Superior temporal gyrus (tissue), 1 donor: ENCODE measurements at regions not wholly inside any gene's neighbourhood (a gene's known extent, or its start where the extent isn't known, plus 50 kb on each side); places are given as distances from the start of the nearest gene placed in this dataset.

Source experiments
- DNase-seq: peaks from one replicate; pipeline ENCODE4 v3.0.0-alpha.2; 2016; ENCODE audit errors: extremely low spot score

DNA sequence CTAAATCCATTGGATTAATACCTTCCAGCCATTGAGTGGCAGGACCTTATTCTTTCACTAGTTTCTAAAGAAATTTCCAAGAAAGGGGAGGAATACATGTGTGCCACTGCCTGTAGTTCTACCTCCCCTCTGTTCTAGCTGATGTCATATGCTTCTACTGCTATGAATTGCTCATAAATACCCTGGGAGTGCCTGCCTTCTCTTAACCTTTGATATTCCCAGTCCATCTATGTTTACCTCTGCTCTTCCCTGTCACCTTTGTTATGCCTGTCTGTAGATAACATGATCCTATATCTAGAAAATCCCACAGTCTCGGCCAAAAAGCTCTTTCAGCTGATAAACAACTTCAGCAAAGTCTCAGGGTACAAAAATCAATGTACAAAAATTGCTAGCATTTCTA, 486.9 kb upstream of the ARRDC4 start:
- no peak for DNase-seq

DNA sequence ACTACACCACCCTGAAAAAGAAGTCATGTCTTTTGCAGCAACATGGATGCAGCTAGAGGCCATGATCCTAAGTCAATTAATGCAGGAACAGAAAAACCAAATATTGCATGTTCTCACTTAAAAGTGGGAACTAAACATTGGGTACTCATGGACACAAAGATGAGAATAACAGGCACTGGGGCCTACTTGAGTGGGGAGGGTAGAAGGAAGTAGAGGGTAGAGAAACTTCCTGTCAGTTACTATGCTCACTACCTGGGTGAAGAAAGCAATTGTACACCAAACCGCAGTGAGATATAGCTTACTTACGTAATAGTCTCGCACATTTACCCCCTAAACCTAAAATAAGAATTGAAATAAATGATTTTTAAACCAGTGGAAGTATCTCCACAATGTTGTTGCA, 480.5 kb upstream of the ARRDC4 start:
- no peak for DNase-seq

DNA sequence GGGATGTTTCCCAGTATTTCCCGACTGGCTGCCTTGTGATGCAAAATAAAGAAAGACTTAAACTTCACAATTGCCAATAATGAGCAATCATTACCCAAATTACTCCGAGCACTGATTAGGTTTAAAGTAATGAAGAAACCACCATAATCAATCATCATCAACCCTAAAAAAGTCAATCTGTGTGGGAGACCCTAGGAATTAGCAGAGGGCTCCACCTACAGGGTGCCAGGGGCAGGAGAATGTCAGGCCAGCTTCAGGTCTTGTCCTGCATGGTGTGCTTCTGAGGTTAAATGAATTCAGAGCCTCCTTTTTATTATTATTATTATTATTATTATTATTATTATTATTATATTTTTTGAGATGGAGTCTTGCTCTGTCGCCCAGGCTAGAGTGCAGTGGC, 478.0 kb upstream of the ARRDC4 start:
- DNase-seq, result no peak

DNA sequence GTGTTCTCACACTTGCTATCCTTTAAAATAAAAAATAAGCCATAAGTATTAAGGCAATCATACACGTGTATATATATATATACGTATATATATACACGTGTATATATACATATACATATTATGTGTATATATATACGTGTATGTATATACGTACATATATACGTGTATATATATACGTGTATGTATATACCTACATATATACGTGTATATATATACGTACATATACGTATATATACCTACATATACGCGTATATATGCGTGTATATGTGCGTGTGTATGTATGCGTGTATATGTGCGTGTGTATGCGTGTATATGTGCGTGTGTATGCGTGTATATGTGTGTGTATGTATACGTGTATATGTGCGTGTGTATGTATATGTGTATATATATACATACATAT, 477.3 kb upstream of the ARRDC4 start:
- DNase-seq, result no peak

DNA sequence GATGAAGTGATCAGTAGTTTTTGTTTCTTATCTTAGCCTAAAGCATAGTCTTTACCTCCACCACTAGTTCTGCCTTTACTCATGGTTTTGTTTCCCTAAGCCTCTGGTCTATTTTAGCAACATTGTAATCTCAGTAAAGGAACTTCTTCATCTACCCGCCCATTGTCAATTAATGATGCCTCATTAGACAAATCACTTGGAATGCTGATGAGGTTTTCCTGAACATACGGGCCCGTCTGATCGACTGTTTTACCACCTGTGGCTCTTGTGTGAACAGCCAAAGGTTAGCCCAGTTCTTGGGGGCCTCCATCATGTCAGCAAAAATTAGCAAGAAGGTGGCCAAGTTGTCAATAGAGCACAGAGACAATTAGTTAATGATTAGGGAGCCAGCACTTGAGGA, 470.1 kb upstream of the ARRDC4 start:
- DNase-seq, result no peak

DNA sequence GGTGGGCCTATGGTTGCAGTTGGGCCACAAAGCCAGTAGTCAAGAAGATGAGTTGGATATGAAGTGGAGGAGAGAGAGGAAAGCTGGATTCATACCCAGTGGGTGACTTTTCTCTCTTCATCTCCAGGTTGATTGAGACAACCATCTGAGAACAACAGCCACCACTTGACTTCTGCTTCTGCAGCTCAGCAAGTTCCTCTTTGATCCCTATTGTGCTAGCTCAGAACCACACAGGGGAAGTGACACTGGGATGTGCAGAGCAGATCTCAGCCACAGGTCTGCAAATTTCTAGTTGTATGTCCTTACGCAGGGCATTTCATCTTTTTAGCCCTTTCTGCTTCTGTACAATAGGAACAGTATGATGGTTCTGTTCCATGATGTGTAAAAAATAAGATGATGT, 459.2 kb upstream of the ARRDC4 start:
- DNase-seq, result no peak

DNA sequence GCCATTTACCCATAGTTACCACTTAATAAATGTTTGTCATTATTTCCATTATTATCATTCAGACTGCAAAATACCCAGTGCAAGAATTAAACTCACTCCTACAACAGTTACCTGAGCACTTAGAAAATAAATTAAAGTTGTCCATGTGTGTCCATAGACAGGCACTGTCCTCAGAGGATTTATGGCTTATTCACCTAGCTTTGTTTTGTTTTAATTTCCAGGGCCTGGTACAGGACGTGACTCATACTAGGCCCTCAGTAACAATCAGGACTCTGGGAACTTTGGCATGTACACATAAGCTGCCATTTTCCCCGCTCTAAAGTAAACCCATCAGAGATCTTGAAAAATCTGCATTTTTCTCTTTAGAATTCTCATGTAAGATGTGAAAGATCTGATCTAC, 458.5 kb upstream of the ARRDC4 start:
- no peak for DNase-seq

DNA sequence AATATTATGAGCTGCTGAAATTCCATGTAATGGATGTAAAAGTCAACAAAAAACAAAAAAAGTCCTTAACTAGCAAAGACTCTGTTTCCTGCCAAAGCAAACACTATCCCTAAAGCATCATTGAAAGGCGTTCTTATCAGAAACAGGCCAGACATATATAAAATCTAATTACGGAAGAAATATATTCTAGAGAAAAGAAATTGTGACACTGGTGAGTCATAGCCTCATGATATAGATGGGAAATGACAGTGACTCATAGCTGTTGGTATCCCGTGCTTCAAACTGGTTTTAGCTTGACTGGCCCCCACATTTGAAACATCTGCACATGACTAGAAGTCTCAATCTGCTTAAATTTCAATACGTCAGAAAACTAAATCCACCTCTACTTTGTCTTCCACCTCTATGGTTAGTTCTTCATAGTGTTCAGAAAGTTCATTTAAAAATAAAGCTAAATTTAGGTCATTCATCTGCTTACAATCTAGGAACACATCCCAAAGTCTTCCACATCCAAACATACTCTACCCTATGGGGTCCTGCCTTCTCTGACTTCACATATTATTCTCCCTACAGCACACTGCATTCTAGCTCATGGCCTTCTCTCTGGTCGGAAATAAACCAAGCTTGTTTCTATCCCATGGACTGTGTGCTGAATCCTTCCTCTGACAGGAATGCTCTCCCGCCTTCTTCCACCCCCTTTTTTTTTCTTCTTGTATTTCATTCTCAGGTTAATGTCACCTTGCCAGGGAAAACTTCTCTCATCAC, 456.3 kb upstream of the ARRDC4 start:
- DNase-seq, result peak; percentile 63

DNA sequence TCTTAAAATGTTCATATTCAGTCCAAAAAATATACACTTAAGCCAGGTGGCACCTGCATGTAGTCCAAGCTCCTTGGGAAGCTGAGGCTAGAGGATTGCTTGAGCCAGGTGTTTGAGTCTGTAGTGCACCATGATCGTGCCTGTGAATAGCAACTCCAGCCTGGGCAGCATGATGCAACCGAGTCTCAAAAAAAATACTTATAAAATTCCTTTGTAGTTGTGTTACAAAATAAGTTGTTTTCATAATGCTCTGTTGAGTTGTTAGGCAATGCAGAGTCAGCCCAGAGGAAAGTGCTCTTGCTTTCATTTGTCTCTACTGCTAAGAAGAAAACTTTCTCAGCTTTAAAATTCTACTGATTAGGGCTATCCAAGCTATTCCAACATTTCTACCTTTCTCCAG, 442.8 kb upstream of the ARRDC4 start:
- DNase-seq, result no peak

DNA sequence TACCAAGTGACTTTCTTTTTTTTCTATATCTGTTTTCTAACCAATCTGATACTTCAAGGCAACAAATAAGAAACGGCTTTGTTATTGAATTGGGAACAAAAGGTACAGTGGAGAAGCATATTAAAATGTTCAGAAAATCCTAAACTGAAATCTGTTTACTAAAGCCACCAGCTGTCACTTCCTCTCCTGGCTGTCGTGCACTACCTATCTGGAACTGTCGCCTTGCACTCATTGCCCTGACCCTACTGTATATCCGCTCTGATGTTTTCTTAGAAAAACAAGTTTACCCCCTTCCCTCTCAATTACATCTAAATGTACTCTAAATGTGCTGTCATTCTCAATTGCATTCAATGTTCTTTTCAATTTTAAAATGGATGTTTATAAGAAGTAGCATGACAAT, 439.8 kb upstream of the ARRDC4 start:
- DNase-seq, result no peak

DNA sequence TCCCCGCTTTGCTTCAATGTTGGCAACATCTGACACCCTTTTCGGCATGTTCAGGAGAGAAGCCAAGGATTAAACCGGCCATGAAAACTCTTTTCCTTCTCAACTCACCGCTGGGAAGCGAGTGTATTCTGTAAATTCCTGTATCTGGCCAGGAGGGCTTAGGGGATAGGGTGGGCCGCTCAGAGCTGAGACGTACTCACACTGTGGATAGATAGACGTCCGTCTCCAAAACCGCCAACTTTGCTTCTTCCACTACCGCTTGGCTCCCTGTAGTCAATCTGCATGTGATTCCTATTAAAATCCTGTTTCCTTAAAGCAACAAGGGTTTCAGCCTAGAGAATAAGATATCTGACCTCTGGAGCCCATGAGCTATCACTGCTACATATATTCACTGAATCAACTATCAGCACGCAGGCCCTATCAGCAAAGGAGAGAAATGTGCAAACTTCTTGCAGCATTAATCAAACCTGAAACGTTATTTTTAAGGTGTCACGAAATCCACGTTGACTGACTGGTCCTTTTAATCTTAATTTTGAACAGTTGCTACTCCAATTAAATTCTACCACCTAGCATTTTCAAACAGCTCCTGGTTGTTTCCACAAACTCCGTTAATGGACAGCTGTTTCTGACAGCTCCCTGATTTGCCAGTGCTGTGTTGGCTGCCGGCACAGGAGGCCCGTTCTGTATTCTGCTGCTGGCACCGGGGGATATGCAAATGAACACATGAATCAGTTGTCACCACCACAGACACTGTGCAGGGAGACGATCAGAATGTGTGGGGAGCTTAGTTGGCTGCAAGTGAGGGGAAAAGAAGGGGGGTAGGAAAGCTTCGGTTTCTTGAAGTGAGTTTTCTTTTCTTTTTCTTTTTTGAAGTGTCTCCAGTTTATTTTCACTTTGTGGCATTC, 438.9 kb upstream of the ARRDC4 start:
- DNase-seq, result peak; percentile 69

DNA sequence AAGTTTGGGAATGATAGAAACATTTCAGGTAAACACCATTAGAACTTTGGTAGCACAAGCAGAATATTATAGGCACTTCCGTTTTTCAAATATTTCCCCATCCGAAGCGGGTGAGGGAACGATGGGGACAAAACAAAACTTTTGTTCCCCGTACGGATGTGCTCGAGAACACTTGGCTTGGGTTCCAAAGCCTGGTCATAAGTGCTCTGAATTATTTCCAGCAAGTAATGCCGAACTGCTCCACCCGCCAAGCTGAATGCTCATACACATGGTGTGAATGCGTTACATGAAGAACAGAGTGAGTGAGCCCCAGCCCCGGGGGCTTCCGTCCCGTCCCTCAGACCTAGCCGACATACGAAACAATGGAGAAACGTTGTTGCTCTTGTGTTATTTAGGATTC, 438.2 kb upstream of the ARRDC4 start:
- DNase-seq, result no peak

DNA sequence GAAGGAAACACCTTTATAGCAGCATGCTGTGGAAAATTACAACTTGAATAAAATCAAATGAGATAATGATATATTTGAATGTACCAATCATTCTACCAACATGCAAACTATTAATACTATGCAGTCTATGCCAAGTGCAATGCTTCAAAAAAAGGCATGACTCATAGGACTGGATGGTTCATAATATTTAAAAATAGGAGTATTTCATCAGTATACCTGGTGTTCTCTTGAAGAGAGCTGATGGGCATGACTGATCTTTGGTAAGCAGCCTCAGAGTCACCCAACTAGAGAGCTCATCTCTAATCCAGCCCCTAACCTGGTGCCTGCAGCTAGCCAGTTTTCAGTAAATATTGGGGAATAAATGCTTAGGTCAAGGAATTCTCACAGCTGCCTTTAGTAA, 434.7 kb upstream of the ARRDC4 start:
- no peak for DNase-seq

DNA sequence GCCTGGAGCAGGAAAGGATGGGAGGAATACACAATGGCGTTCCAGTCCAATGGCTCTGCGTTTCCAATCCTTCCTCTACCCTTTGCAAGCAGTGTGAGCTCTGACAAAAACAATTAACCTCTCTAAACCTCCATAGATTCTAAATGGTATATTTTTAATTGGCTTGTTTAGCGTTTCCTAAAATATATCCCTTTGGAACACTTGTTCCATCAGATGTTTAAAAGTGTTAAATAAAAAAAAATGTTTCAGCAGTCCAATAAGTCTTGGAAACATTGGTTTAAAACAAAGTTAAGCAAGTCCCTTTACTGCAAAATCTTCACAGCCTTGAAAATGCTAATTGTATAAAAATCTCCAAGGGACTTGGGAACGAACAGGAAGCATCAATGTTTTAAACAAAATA, 432.3 kb upstream of the ARRDC4 start:
- DNase-seq, result peak; percentile 51

DNA sequence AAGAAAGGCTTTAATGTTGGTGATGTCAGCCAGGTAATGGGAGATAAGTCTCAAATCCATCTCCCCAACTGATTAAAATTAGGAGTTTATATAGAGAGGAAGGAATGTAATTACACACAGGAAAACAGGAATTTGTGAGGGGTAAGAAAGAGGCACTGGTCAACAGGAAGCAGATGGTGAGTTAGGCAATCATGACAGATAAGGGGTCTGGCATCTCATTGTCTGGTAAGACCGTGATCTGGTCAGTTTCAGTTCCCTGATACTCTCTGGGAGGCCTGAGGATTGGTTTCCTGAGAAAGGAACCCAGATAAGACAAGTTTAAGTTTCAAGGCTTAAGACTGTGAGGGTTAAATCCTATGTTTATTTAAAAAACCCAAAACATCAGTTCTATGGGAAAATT, 414.7 kb upstream of the ARRDC4 start:
- DNase-seq, result no peak

DNA sequence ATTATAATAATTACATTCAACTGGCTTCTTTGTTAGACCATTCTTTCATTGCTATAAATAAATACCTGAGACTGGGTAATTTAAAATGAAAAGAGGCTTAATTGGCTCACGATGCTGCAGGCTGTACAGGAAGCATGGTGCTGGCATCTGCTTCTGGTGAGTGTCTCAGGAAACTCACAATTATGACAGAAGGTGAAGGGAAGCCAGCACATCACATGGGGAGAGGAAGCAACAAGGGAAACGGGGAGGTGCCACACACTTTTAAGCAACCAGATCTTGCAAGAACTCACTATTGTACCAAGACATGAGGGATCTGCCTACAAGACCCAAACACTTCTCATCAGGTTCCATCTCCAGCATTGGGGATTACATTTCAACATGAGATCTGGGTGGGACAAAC, 413.1 kb upstream of the ARRDC4 start:
- DNase-seq, result no peak

DNA sequence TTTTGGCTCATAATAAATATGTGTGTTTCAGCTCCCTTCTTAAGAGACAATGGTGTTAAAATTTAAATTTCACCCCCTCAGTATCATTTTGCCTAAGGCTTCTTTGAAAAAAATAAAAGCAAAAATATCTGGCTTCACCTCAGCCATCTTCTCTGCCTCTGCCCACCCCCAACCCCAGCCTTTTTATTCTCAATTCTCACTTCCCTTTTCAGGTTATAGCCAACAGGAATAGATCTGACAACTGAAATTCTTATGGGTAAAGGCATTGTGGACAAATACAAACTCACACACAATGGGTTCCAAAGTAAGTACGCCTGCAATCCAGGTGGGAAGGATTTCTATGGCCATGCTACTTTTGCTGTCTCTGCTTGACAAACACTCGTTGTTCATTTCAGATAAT, 399.0 kb upstream of the ARRDC4 start:
- no peak for DNase-seq

DNA sequence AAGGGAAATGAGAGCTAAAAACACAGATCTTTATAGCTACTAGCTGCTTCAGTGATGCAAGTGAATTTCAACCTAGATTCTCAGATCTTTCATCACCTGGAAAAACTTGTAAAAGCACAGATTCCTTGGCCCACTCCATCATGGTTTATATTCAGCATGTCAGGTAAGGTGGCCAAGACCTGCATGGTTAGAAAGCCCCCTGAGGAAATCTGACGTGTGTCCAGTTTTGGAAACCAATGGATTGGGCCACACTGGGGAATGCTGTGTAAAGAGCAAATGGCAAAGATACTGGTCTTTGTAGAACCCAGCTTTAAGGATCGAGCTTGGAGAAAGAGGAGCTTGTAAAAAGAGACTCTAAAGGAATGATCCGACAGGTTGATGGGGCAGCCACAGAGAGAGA, 397.0 kb upstream of the ARRDC4 start:
- no peak for DNase-seq

DNA sequence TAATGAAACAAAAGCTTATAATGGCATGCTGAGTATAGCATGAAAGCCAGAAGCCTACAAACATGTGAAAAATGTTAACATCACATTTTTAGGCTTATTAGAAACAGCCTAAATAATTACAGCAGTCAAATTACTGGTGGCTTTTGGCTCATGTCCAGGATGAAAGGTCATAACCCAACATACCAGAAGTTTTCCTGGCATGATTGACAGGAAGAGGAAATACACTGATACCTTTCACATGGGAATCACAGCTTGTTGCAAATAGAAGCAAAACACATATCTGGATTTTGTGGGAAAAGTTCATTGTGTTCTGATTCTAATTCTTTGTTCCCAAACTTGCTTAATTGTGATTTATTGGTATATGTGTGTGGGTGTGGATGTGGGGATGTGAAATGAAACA, 393.5 kb upstream of the ARRDC4 start:
- no peak for DNase-seq

DNA sequence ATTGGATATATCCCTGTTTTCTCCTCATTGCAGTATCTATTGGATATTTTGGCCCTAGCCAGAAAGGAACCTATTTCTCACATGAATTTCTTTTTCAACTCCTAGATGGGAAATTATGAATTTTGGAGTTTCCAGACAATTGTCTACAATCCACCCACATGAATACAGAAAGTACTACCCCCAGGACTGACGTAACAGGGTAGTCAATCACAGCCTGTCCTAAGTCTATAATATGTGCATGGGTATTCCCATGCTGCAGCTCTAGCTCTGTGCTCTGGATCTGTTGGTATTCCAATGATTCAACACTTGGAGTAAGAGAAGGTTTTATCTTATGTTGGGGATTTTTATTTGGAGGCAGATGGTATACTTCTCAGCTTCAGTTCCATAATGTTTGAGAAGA, 393.1 kb upstream of the ARRDC4 start:
- no peak for DNase-seq

DNA sequence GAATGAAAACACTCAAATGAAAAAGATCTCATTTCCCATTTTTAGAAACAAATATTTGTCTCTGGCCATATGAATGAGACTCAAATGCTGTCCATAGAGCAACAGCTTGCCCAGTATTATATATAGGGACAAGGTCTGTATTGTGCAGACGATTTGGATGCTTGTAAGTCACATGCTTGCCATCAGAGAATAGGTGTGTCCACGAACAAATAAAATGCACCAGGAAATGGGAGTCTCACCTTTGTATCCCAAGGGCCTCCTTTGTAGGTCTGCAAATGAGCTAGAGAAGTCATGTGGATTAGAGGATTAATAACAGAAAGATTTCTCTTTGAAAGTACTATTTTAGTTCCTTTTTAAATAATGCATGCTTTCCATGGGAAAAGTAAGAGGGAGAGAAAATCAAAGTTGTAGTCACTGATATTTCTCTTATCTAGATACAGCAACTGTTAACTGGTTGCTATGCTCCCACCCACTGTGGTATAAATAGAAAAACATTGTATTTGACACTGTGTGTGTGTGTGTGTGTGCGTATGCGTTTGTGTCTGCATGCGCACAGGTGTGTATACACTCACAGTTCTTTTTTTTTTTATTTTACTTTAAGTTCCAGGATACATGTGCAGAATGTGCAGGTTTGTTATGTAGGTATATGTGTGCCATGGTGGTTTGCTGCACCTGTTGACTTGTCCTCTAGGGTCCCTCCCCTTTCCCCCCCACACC, 383.4 kb upstream of the ARRDC4 start:
- DNase-seq, result no peak

DNA sequence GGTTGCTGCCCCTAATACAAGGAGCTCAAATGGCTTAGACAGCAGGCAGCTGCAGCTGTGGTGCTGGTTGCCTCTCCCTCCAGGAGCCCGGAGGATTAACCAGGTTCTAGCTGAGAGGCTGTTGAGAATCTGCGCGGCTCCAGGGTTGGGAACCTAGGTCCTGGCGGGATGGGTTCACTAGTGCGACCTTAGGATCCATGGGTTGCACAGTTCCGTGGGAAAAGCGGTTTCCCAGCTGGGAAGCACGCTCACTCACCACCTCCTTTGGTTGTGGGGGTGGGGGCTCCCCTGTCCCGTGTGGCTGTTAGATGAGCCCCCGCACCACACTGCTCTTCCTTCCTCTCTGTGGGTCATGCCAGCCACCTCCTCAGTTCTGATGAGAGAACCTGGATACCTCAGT, 375.1 kb upstream of the ARRDC4 start:
- DNase-seq, result no peak

DNA sequence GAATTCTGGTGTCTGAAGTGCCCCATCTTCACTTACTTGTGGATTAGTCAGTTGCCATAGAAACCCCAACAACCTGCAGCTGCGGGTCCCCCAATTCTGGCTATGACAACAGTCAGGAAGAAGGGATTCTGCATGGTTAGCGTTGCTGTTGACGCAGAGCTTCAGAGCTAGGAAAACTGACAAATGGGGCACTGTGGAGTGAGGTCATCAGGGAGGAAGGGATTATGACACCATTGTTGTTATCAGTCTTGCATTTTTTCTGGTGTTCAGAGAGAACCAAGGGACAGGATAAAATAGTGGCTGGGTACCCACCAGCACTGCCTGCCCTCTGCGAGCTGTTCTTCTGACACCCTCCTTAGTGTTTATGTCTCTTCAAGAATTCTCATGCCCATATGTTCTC, 367.7 kb upstream of the ARRDC4 start:
- no peak for DNase-seq
